ENCODE measurements at regions not wholly inside any gene's neighbourhood (a gene's known extent, or its start where the extent isn't known, plus 50 kb on each side); places are given as distances from the start of the nearest gene placed in this dataset.

- TF ChIP-seq CTCF (IDR thresholded peaks at IDR 0.05) (no peak), EZH2 (IDR thresholded peaks at IDR 0.05) (no peak)
Observed at GRCh38 chr1:171422511-171422910, 62.8 kb upstream of the PRRC2C start.
